HG02763 (cell line): ENCODE measurements at regions not wholly inside any gene's neighbourhood (a gene's known extent, or its start where the extent isn't known, plus 50 kb on each side); places are given as distances from the start of the nearest gene placed in this dataset.
A peak's percentile ranks its signal among the peaks of the same experiment; 100 is the strongest.
"Not testable (repeated sequence)": the region's sequence is repeated elsewhere in the genome, so short reads cannot be mapped to it uniquely, and the experiment has no call there.

ENCODE experiments used
- ATAC-seq: cut with Tn5 transposase; IDR thresholded peaks from one replicate; pipeline ENCODE4 v1.9.1; 2021; ENCODE audit warnings: mild to moderate bottlenecking, moderate library complexity; ENCODE audit not compliant: unreplicated experiment

- ATAC-seq = no peak
Observed at GRCh38 chr6:128739112-128739511, 143.8 kb upstream of the LAMA2 start.

- ATAC-seq = no peak
Observed at GRCh38 chr6:128738112-128738511, 144.8 kb upstream of the LAMA2 start.

- ATAC-seq = no peak
Observed at GRCh38 chr6:128736780-128737179, 146.2 kb upstream of the LAMA2 start.

- no peak for ATAC-seq
Observed at GRCh38 chr6:128731249-128732165, 151.4 kb upstream of the LAMA2 start.

GRCh38 chr6:128727500-128727899 lies 155.4 kb upstream of the LAMA2 start:
- ATAC-seq = no peak

GRCh38 chr6:128725271-128726233 lies 157.4 kb upstream of the LAMA2 start:
- ATAC-seq = no peak

GRCh38 chr6:128724738-128725137 lies 158.2 kb upstream of the LAMA2 start:
- ATAC-seq = no peak

GRCh38 chr6:128723667-128724066 lies 159.3 kb upstream of the LAMA2 start:
- no peak for ATAC-seq

GRCh38 chr6:128720891-128721290 lies 162.0 kb upstream of the LAMA2 start:
- ATAC-seq = no peak

- ATAC-seq = no peak
Observed at GRCh38 chr6:128719786-128720185, 163.2 kb upstream of the LAMA2 start.

- no peak for ATAC-seq
Observed at GRCh38 chr6:128713461-128713860, 169.5 kb upstream of the LAMA2 start.

GRCh38 chr6:128712898-128713297 lies 170.0 kb upstream of the LAMA2 start:
- no peak for ATAC-seq

GRCh38 chr6:128711149-128711548 lies 171.8 kb upstream of the LAMA2 start:
- ATAC-seq = no peak

GRCh38 chr6:128710315-128710714 lies 172.6 kb upstream of the LAMA2 start:
- ATAC-seq = no peak

GRCh38 chr6:128704601-128705000 lies 178.3 kb upstream of the LAMA2 start:
- no peak for ATAC-seq

- not testable (repeated sequence) for ATAC-seq
Observed at GRCh38 chr6:128703794-128704193, 179.1 kb upstream of the LAMA2 start.

GRCh38 chr6:128696691-128697689 lies 176.6 kb upstream of the PTPRK start:
- ATAC-seq = no peak

- ATAC-seq = peak; percentile 85
Observed at GRCh38 chr6:128694303-128695009, 174.1 kb upstream of the PTPRK start.

- ATAC-seq = no peak
Observed at GRCh38 chr6:128690063-128690462, 169.7 kb upstream of the PTPRK start.

- no peak for ATAC-seq
Observed at GRCh38 chr6:128686084-128686483, 165.7 kb upstream of the PTPRK start.
